BJ (cell line): ENCODE measurements at regions not wholly inside any gene's neighbourhood (a gene's known extent, or its start where the extent isn't known, plus 50 kb on each side); places are given as distances from the start of the nearest gene placed in this dataset.

Experiments used
- CTCF ChIA-PET: fragments of 350-600 bp; formaldehyde crosslinking; extraction: SDS; loops from one replicate; lab custom pipeline; 2021; ENCODE audit warnings: antibody characterized with exemption, inconsistent platforms; lab: Yijun Ruan, JAX
- POLR2A ChIA-PET: fragments of 300-600 bp; sonication (Branson Sonifier 250); formaldehyde crosslinking; extraction: SDS; loops from one replicate; lab custom pipeline; 2021; ENCODE audit warnings: antibody characterized with exemption; lab: Charles Lee
- DNase-seq: peaks from one replicate; pipeline ENCODE4 v3.0.0-alpha.2; 2011; ENCODE audit warnings: low read depth
- H3K27me3 ChIP-seq: 2 replicates; pipeline ENCODE4 v1.6.0; 2011; ENCODE audit warnings: low read length; ENCODE audit not compliant: control insufficient read depth, insufficient read depth
- H3K36me3 ChIP-seq: 2 replicates; pipeline ENCODE4 v1.5.1; 2011; ENCODE audit warnings: low read length; ENCODE audit not compliant: control insufficient read depth, insufficient read depth
- H3K4me3 ChIP-seq: 2 replicates; pipeline ENCODE4 v1.5.1; 2011; ENCODE audit warnings: low read depth, mild to moderate bottlenecking, control low read depth, low read length
- CTCF ChIP-seq: IDR thresholded peaks from 2 replicates; pipeline ENCODE4 v1.5.1; 2011; ENCODE audit warnings: low read depth, mild to moderate bottlenecking, control low read depth, inconsistent platforms, low read length, moderate library complexity; ENCODE audit not compliant: insufficient read depth

- POLR2A ChIA-PET = no interaction called here
- Histone ChIP-seq H3K4me3 (no peak overlapping the region), H3K36me3 (no peaks in the 10 kb centered on the region), H3K27me3 (no peaks in the 10 kb centered on the region)
- DNase-seq = no peak
- CTCF ChIA-PET = no interaction called here
- TF ChIP-seq CTCF = no peak
Observed at GRCh38 chr6:166747644-166748595, 120.9 kb upstream of the RPS6KA2 start.

DNA sequence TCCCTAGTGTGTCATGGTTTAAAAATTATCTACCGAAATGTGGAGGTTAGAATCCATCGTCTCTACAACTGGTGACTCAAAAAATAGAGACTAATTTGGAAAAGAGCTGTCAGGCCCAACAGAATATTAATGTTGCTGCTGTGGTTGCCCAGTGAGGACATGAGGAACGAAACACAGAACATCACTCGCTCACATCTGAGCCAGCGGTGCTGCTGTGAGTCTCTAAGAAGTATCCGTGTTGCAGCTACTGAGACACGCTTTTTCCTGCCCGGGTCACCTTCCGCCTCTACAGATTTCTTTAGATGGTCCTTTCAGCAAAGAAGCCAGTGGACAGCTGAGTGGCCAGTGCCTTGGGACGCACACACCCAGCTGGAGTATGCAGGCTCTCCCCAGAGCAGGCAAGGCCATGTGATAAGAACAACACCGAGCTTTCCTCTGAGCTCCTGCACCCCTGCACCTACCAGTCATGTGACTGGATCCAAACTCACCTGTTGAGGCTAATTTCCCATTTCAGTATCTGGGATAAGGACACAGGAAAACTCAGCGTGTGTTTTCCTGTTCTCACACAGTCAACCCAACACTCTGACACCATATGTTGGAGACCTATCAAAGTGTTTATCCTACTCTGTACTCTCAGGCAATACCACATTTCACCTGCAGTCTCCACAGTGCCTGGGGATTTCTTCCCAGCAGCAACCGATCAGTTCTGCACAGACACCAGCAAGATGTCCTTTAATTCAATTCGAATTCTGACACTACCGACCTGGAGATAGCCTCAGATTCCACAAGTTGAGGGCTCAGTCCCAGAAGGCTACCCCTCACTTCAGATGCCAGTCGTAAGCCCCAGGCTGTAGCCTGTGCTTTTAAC lies 119.0 kb upstream of the RPS6KA2 start:
- CTCF ChIA-PET = no interaction called here
- no peak for DNase-seq
- Histone ChIP-seq H3K4me3 (no peak overlapping the region), H3K27me3 (no peaks in the 10 kb centered on the region), H3K36me3 (no peaks in the 10 kb centered on the region)
- POLR2A ChIA-PET = no interaction called here
- no peak for TF ChIP-seq CTCF

DNA sequence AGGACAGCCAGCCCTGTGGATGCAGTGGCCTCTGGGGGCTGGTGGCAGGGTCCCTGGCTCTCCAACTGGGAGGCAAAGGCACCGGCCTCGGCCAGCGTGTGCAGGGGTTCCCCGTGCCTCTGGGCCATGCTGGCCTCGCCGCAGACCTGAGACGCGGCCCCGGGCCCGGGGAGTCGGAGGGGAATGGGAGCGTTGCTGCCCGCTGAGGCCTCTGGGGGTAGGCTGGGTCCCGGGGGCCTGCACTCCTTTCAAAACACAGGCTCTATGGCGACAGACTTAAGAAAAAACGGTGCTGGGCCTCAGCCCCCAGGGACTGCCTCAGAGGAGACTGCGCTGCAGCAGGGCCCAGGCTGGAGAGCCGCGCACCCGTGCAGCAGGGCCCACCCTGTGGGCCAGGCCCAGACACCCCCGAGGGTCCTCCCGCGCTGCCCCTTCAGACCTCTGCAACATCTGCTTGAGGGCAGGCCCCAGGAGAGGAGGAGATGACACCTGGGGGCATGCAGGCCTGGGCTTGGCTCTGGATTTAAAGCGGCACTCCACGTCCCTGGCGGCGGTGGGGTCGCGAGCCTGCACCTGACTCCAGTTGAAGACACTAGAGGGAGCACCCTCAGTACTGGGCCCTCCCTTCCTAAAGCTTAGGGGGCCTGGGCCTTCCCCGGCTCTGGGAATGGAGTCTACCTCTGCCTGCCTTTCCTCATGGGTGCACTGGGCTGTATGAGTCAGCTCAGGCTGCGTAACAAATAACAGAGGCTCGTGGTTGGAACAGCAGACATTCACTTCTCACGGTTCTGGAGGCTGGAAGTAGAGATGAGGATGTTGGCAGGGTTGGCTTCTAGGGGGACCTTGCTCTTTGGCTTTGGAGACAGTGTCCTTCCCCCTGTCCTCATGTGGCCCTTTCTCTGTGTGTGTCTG lies 117.4 kb upstream of the RPS6KA2 start:
- no peak for TF ChIP-seq CTCF
- POLR2A ChIA-PET = no interaction called here
- CTCF ChIA-PET = no interaction called here
- Histone ChIP-seq H3K36me3 (no peaks in the 10 kb centered on the region), H3K4me3 (no peak overlapping the region), H3K27me3 (no peaks in the 10 kb centered on the region)
- no peak for DNase-seq

DNA sequence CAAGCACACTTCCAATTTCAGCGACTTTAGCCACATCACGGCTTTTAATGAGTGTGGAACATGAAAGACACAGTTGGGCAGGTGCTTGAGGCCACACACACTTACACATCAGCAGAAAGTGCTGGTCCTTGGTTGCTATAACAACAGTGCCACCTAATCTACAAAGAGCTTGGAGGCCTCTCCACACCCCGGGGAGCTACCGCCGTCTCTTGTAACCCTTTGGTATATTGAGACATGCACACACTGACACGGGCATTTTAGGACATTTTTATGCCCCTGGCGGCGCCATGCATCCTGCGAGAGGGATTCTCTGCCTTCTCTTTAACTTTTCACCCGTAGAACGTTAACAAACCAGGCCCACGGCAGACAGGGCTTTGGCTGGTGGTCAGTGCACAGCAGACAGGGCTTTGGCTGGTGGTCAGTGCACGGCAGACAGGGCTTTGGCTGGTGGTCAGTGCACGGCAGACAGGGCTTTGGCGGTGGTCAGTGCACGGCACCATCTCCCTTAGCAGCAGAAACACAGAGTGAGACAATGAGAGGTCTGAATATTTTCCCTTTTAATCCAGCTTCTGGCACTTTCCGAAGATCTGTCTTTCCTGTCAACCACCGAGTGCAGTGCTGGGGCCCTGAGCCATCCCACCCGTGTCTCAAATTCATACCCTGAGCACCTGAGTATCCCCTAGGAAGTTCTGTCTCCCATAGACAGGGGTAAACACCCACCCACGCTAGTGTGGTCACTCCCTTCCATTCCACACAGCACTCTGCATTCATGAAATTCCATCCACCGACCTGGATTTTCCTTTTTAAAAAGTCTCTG lies 116.6 kb upstream of the RPS6KA2 start:
- no peak for DNase-seq
- Histone ChIP-seq H3K27me3 (no peaks in the 10 kb centered on the region), H3K36me3 (no peaks in the 10 kb centered on the region), H3K4me3 (no peak overlapping the region)
- ChIA-PET CTCF (interaction anchor here (1.0 kb wide), 1 partner anchor 33 kb away, joined by 3 read pairs; no protein-coding TSS in a partner anchor), POLR2A (no interaction called here)
- TF ChIP-seq CTCF = no peak
